Stomach (tissue), 8 donors: ENCODE measurements at regions not wholly inside any gene's neighbourhood (a gene's known extent, or its start where the extent isn't known, plus 50 kb on each side); places are given as distances from the start of the nearest gene placed in this dataset.
"Not testable (repeated sequence)": the region's sequence is repeated elsewhere in the genome, so short reads cannot be mapped to it uniquely, and the experiment has no call there.

ENCODE experiments used
- DNase-seq, 2 donors: peaks; one replicate each; pipeline versions ENCODE4 v3.0.0 to v3.0.0-alpha.2; 2013 to 2019
- H3K27ac ChIP-seq, 5 donors: fragments of 200-600 bp in 4 of 5; sonication (generic) in 4 of 5; one replicate each; pipeline ENCODE4 v1.5.1; 2013 to 2019; ENCODE audit warnings: mild to moderate bottlenecking in 1 of 5, moderate library complexity in 1 of 5
- H3K27me3 ChIP-seq, 3 donors: fragments of 200-600 bp; sonication (generic); one replicate each; pipeline ENCODE4 v1.5.1; 2017 to 2019; ENCODE audit warnings: mixed run types in 1 of 3
- H3K36me3 ChIP-seq, 4 donors: fragments of 200-600 bp; sonication (generic); 1 replicate in 3 of 4; 2 replicates in 1 of 4; pipeline ENCODE4 v1.5.1; 2016 to 2019
- H3K4me1 ChIP-seq, 4 donors: fragments of 200-600 bp; sonication (generic); one replicate each; pipeline ENCODE4 v1.5.1; 2016 to 2019
- H3K4me3 ChIP-seq, 4 donors: fragments of 200-600 bp; sonication (generic) in 3 of 4; one replicate each; pipeline ENCODE4 v1.5.1; 2016 to 2019; ENCODE audit warnings: mild to moderate bottlenecking in 1 of 4
- H3K9me3 ChIP-seq, 4 donors: fragments of 200-600 bp; sonication (generic); one replicate each; pipeline ENCODE4 v1.5.1; 2016 to 2019
- EP300 ChIP-seq: sonication (generic); formaldehyde crosslinking; IDR thresholded peaks from one replicate; pipeline ENCODE4 v1.6.1; 2017; ENCODE audit warnings: antibody characterized with exemption
- POLR2A ChIP-seq, 4 donors: fragments of 450-650 bp; IDR thresholded peaks; one replicate each; pipeline ENCODE4 v1.6.1; 2016; ENCODE audit warnings: antibody characterized with exemption in 4 of 4, control low read depth in 2 of 4, mild to moderate bottlenecking in 1 of 4, moderate library complexity in 1 of 4
- POLR2AphosphoS5 ChIP-seq, 3 donors: sonication (generic); formaldehyde crosslinking; IDR thresholded peaks; one replicate each; pipeline ENCODE4 v1.6.1; 2016; ENCODE audit warnings: antibody characterized with exemption in 3 of 3
- WGBS, 5 donors: extraction: QIAGEN DNeasy Blood & Tissue Kit in 3 of 5; methylation state at CpG; one replicate each; pipeline versions ENCODE4 v1.1.5 to v1.1.7; 2013 to 2018; 5-methylcytosine and 5-hydroxymethylcytosine counted together
- intact Hi-C: fragments of 100-400 bp; cut with DNase I; formaldehyde crosslinking; loops from one replicate; pipeline ENCODE4 v1.15.1; 2023; ENCODE audit warnings: low total_unique reads
- TF ChIP-seq, protein P1 (sequence below), 7 experiments: fragments of 450-650 bp in 4 of 7; fragments of 200-600 bp in 3 of 7; sonication (generic) in 3 of 7; IDR thresholded peaks; one replicate each; pipeline ENCODE4 v1.5.1; 2016 to 2019; ENCODE audit warnings: antibody characterized with exemption in 7 of 7, control low read depth in 2 of 7, mild to moderate bottlenecking in 1 of 7
- donor health status: healthy with polysubstance abuse.
- donor health status: Bipolar disorder and iron deficiency.
- donor health status: healthy.

- 75 to 87% (median 85%) methylated on average over 4 of the region's 4 CpGs for WGBS, 5 donors
- peaks cover 0 to 5% (median 0%) of the 10 kb centered on the region in 3 donors for H3K27me3 ChIP-seq
- intact Hi-C loops = no loop called here
- H3K4me1 ChIP-seq = no peaks in the 10 kb centered on the region
- H3K4me3 ChIP-seq = no peak overlapping the region
- no peak for DNase-seq
- peaks cover 0 to 18% (median 12%) of the 10 kb centered on the region in 4 donors for H3K9me3 ChIP-seq
- no peak overlapping the region for H3K27ac ChIP-seq
- no peak for TF ChIP-seq EP300
- TF ChIP-seq, protein P1, sequence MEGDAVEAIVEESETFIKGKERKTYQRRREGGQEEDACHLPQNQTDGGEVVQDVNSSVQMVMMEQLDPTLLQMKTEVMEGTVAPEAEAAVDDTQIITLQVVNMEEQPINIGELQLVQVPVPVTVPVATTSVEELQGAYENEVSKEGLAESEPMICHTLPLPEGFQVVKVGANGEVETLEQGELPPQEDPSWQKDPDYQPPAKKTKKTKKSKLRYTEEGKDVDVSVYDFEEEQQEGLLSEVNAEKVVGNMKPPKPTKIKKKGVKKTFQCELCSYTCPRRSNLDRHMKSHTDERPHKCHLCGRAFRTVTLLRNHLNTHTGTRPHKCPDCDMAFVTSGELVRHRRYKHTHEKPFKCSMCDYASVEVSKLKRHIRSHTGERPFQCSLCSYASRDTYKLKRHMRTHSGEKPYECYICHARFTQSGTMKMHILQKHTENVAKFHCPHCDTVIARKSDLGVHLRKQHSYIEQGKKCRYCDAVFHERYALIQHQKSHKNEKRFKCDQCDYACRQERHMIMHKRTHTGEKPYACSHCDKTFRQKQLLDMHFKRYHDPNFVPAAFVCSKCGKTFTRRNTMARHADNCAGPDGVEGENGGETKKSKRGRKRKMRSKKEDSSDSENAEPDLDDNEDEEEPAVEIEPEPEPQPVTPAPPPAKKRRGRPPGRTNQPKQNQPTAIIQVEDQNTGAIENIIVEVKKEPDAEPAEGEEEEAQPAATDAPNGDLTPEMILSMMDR (IDR thresholded peaks at IDR 0.05) = no peak
- TF ChIP-seq POLR2AphosphoS5 (IDR thresholded peaks at IDR 0.05) = no peak
- TF ChIP-seq POLR2A (IDR thresholded peaks at IDR 0.05) = no peak
- H3K36me3 ChIP-seq = no peaks in the 10 kb centered on the region
These were observed 118.9 kb downstream of the GATA3 start for GRCh38 chr10:8173243-8173865.

DNA sequence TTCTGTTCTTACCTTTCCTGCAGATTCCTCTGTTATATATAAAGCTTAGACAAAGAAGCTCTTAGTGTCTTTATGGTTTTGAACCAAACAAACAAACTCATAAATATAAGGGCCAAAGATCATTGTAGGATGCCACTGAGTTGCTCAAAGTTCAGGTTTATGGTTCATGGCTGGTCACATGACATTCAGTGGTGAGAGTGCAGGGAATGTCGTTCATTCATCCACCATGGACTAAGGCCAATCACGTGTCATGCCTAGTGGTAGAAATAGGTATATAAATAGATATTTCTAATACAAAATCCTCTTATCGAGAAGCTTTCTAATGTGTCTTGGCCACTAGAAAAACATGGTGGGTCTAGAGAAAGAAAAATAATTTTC, 119.4 kb downstream of the GATA3 start:
- DNase-seq = no peak
- WGBS, 5 donors = 76 to 87% (median 83%) methylated on average over 3 of the region's 3 CpGs
- no peaks in the 10 kb centered on the region for H3K36me3 ChIP-seq
- H3K4me3 ChIP-seq = no peak overlapping the region
- H3K4me1 ChIP-seq = no peaks in the 10 kb centered on the region
- TF ChIP-seq, protein P1 (IDR thresholded peaks at IDR 0.05) = no peak
- TF ChIP-seq EP300 (no peak), POLR2A (IDR thresholded peaks at IDR 0.05) (no peak), POLR2AphosphoS5 (IDR thresholded peaks at IDR 0.05) (no peak)
- intact Hi-C loops = no loop called here
- H3K27me3 ChIP-seq = peaks cover 0 to 5% (median 0%) of the 10 kb centered on the region in 3 donors
- peaks cover 0 to 13% (median 9%) of the 10 kb centered on the region in 4 donors for H3K9me3 ChIP-seq
- H3K27ac ChIP-seq = no peak overlapping the region

DNA sequence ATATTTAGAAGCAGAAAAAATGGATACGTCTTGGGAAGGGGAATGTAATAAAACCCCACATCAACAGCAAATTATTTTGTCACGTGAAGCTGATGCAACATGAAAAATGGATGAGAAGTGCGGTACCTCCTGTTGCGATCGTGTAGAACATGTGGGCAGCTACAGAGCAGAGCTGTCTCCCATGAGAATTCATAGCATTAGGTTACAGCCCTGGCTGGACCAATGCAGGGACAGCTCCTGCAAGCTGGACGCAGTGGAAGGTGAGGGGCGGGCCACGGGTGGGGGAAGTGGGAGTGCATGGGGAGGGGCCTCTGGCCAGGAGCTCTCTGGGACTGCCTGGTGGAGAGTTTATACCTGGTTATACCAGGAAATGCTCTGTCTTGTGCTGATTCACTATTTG, 120.3 kb downstream of the GATA3 start:
- WGBS, 5 donors = 31 to 49% (median 44%) methylated on average over 8 of the region's 8 CpGs
- TF ChIP-seq, protein P1 (IDR thresholded peaks at IDR 0.05) = no peak
- no peak for TF ChIP-seq POLR2A (IDR thresholded peaks at IDR 0.05)
- no peak for TF ChIP-seq POLR2AphosphoS5 (IDR thresholded peaks at IDR 0.05)
- no peak for TF ChIP-seq EP300
- Histone ChIP-seq H3K4me1 (no peaks in the 10 kb centered on the region), H3K27ac (no peak overlapping the region), H3K9me3 (peaks cover 0 to 6% (median 5%) of the 10 kb centered on the region in 4 donors), H3K27me3 (peaks cover 0 to 5% (median 0%) of the 10 kb centered on the region in 3 donors), H3K36me3 (no peaks in the 10 kb centered on the region), H3K4me3 (no peak overlapping the region)
- intact Hi-C loops = no loop called here
- no peak for DNase-seq

- H3K4me1 ChIP-seq, H3K27ac ChIP-seq, H3K9me3 ChIP-seq, intact Hi-C loops, DNase-seq, H3K27me3 ChIP-seq, H3K4me3 ChIP-seq, H3K36me3 ChIP-seq: not testable (repeated sequence)
- WGBS, 5 donors = 67 to 92% (median 89%) methylated on average over 2 to 3 of the region's 3 CpGs
These were observed 123.0 kb downstream of the GATA3 start for GRCh38 chr10:8177526-8177925.

GRCh38 chr10:8179773-8180172, 125.3 kb downstream of the GATA3 start:
- DNase-seq, H3K9me3 ChIP-seq, H3K27me3 ChIP-seq, H3K4me3 ChIP-seq, H3K27ac ChIP-seq, H3K36me3 ChIP-seq, intact Hi-C loops, H3K4me1 ChIP-seq: not testable (repeated sequence)
- 88 to 100% (median 92%) methylated on average over 1 of the region's 1 CpG for WGBS, 5 donors
